Fibroblast of the aortic adventitia (primary cell): ENCODE measurements at regions not wholly inside any gene's neighbourhood (a gene's known extent, or its start where the extent isn't known, plus 50 kb on each side); places are given as distances from the start of the nearest gene placed in this dataset.

ENCODE experiments used
- DNase-seq: peaks from one replicate; pipeline ENCODE4 v3.0.0-alpha.2; 2010; ENCODE audit warnings: low read depth
- H3K4me3 ChIP-seq: 2 replicates; pipeline ENCODE4 v1.5.1; 2011; ENCODE audit warnings: low read depth, mild to moderate bottlenecking, control low read depth, low read length, moderate library complexity
- CTCF ChIP-seq: IDR thresholded peaks from 2 replicates; pipeline ENCODE4 v1.5.1; 2011; ENCODE audit warnings: mild to moderate bottlenecking, low read length, control low read depth, inconsistent platforms; ENCODE audit not compliant: insufficient read depth

GRCh38 chr10:71089162-71089561 lies 123.2 kb upstream of the UNC5B start:
- TF ChIP-seq CTCF: no peak
- DNase-seq: no peak
- no peak overlapping the region for H3K4me3 ChIP-seq

GRCh38 chr10:71090330-71090729 lies 122.0 kb upstream of the UNC5B start:
- no peak for TF ChIP-seq CTCF
- DNase-seq: no peak
- no peak overlapping the region for H3K4me3 ChIP-seq

- no peak for TF ChIP-seq CTCF
- DNase-seq: no peak
- no peak overlapping the region for H3K4me3 ChIP-seq
Observed at GRCh38 chr10:71090801-71091200, 121.6 kb upstream of the UNC5B start.

- TF ChIP-seq CTCF: no peak
- DNase-seq: no peak
- no peak overlapping the region for H3K4me3 ChIP-seq
Observed at GRCh38 chr10:71092812-71093401, 119.5 kb upstream of the UNC5B start.

GRCh38 chr10:71093531-71093930 lies 118.8 kb upstream of the UNC5B start:
- TF ChIP-seq CTCF: no peak
- no peak overlapping the region for H3K4me3 ChIP-seq
- no peak for DNase-seq

GRCh38 chr10:71094712-71095390 lies 117.5 kb upstream of the UNC5B start:
- no peak for TF ChIP-seq CTCF
- no peak overlapping the region for H3K4me3 ChIP-seq
- DNase-seq: no peak
